Heart right ventricle (tissue), 16 donors: ENCODE measurements at regions not wholly inside any gene's neighbourhood (a gene's known extent, or its start where the extent isn't known, plus 50 kb on each side); places are given as distances from the start of the nearest gene placed in this dataset.

Experiments
- ATAC-seq, 8 donors: fragments of 200-7000 bp; cut with Tn5 transposase; one replicate each; pipeline ENCODE4 v1.9.1; 2020; ENCODE audit warnings: mild to moderate bottlenecking in 8 of 8, moderate library complexity in 8 of 8, moderate number of reproducible peaks in 1 of 8
- DNase-seq, 2 donors: peaks; one replicate each; pipeline ENCODE4 v3.0.0-alpha.2; 2020
- H3K27ac ChIP-seq, 10 donors: fragments of 200-600 bp; sonication (generic) in 2 of 10; one replicate each; pipeline versions ENCODE4 v1.5.0 to v1.8.0; 2020 to 2022; ENCODE audit warnings: mild to moderate bottlenecking in 3 of 10
- H3K27me3 ChIP-seq, 7 donors: fragments of 200-600 bp; one replicate each; pipeline ENCODE4 v1.8.0; 2021 to 2022; ENCODE audit warnings: mild to moderate bottlenecking in 2 of 7
- H3K36me3 ChIP-seq, 9 donors: fragments of 200-600 bp; sonication (generic) in 1 of 9; one replicate each; pipeline versions ENCODE4 v1.5.0 to v1.8.0; 2020 to 2022; ENCODE audit warnings: mild to moderate bottlenecking in 2 of 9
- H3K4me1 ChIP-seq, 9 donors: fragments of 200-600 bp; sonication (generic) in 1 of 9; one replicate each; pipeline versions ENCODE4 v1.5.0 to v1.8.0; 2020 to 2022; ENCODE audit warnings: mild to moderate bottlenecking in 4 of 9
- H3K4me3 ChIP-seq, 10 donors: fragments of 200-600 bp; sonication (generic) in 2 of 10; one replicate each; pipeline versions ENCODE4 v1.5.0 to v1.8.0; 2020 to 2022; ENCODE audit warnings: mild to moderate bottlenecking in 7 of 10, moderate library complexity in 2 of 10
- H3K9me3 ChIP-seq, 11 donors: fragments of 200-600 bp in 10 of 11; sonication (generic) in 2 of 11; one replicate each; pipeline versions ENCODE4 v1.5.0 to v1.8.0; 2013 to 2022; ENCODE audit warnings: mild to moderate bottlenecking in 2 of 11, control low read depth in 1 of 11, moderate library complexity in 1 of 11
- WGBS, 2 donors: extraction: QIAGEN DNeasy Blood & Tissue Kit; methylation state at CpG; one replicate each; pipeline ENCODE4 v1.1.7; 2013; ENCODE audit warnings: inconsistent platforms in 1 of 2; 5-methylcytosine and 5-hydroxymethylcytosine counted together
- intact Hi-C, 10 donors: fragments of 100-400 bp; cut with DNase I; formaldehyde crosslinking; loops; one replicate each; pipeline versions ENCODE4 v1.11.1 to v1.14.2; 2022
- microRNA-seq, 2 donors: library from miRNA; unstranded; fragments of <30 nt; microRNA quantifications; one replicate each; pipeline ENCODE4 v1.2.0, GENCODE V29; 2021
- TF ChIP-seq, protein P1 (sequence below), 9 donors: fragments of 200-600 bp; sonication (generic) in 2 of 9; IDR thresholded peaks; one replicate each; pipeline versions ENCODE4 v1.5.0 to v1.8.0; 2021 to 2022; ENCODE audit warnings: antibody characterized with exemption in 9 of 9, mild to moderate bottlenecking in 5 of 9, moderate library complexity in 1 of 9
- donor health status: Arrhythmogenic right ventricular cardiomyopathy.
- donor health status: ischemic (EF 13 %, LVEDD 7.1; RV severe dilation, severe dysfunction).
- donor health status: healthy with polysubstance abuse.
- donor health status: DM: no; HTN: yes; CAD: no.
- donor health status: DM: no; HTN: no; CAD: no.
- donor health status: ischemic (EF 25% LVEDD 6.9; RV normal size, moderate dysfunction).
- donor health status: ischemic (EF 25% LVEDD 5.7; RV mildly dilated, moderate dysfunction).
- donor health status: healthy.
- donor health status: DM: yes; HTN: yes; CAD: no.
- donor health status: Ischemic cardiomyopathy.
- donor health status: ischemic (EF 35%, LVEDD 5.7; RV mildly dilated, moderate dysfunction).
- donor health status: nonischemic (EF 11% LVEDD 7.7; RV severe dilation, severe dysfunction).
- donor health status: DM: yes; HTN: yes; CAD: no.
- donor health status: PGD.
- donor health status: ischemic (EF 29% LVEDD 5.4; RV normal size, mild dysfunction).
- donor health status: nonischemic (EF 23%, LVEDD 6.1; RV moderate dilation, normal function).

DNA sequence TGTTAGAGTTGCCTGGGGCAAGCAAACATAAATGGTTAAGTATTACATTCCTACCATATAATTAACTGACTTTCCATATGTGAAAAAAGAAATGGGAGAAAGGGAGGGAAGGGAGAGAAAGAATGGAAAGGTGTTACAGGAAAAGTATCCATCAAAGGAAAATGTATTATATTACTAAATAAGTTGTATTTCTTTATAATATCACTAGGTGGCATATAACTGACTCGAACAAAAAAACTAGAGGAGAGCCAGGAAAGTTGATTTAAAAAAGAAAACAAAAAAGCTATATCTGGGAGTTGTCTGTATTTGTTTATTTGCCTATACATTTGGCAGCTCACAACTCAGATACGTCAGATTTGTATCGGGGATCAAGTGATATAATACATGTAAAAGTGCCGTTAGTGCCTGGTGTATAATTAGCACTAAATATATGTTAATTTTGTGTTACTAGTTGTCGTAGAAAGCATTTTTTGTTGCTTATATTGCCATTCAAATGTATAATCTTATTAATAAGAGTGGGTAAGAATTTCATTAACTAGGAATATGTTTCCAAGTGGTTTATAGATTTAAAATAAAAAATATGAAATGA, 59.6 kb upstream of the ADAMTS19 start:
- Histone ChIP-seq H3K4me1 (no peaks in the 10 kb centered on the region), H3K36me3 (no peaks in the 10 kb centered on the region), H3K4me3 (no peak overlapping the region), H3K27ac (no peak overlapping the region), H3K27me3 (peaks cover 0 to 4% (median 0%) of the 10 kb centered on the region in 7 donors), H3K9me3 (peaks cover 0 to 2% (median 0%) of the 10 kb centered on the region in 11 donors)
- TF ChIP-seq, protein P1, sequence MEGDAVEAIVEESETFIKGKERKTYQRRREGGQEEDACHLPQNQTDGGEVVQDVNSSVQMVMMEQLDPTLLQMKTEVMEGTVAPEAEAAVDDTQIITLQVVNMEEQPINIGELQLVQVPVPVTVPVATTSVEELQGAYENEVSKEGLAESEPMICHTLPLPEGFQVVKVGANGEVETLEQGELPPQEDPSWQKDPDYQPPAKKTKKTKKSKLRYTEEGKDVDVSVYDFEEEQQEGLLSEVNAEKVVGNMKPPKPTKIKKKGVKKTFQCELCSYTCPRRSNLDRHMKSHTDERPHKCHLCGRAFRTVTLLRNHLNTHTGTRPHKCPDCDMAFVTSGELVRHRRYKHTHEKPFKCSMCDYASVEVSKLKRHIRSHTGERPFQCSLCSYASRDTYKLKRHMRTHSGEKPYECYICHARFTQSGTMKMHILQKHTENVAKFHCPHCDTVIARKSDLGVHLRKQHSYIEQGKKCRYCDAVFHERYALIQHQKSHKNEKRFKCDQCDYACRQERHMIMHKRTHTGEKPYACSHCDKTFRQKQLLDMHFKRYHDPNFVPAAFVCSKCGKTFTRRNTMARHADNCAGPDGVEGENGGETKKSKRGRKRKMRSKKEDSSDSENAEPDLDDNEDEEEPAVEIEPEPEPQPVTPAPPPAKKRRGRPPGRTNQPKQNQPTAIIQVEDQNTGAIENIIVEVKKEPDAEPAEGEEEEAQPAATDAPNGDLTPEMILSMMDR (IDR thresholded peaks at IDR 0.05), result peak in 6 of 9 donors; percentile 10 to 40 (median 18)
- 50 to 56% methylated on average over 5 of the region's 5 CpGs for WGBS, 2 donors
- ATAC-seq (no peak), DNase-seq (no peak)
- intact Hi-C loops, result no loop called here

DNA sequence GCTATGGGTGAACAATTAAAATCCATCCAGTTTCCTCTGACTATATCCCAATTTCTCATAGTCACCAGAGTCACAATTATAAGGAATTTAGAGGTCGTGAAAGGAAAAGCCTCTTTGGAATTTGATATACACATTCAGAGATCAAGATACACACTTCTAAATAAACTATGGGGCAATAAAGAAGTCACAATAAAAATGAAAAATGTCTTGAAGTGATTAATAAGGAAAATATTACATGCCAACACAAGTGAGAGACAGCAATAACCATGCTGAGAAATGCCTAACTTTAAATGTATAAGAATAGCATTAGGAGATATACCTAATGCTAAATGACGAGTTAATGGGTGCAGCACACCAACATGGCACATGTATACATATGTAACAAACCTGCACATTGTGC, 54.9 kb upstream of the ADAMTS19 start:
- Histone ChIP-seq H3K9me3 (no peaks in the 10 kb centered on the region), H3K27ac (no peak overlapping the region), H3K27me3 (peaks cover 0 to 4% (median 0%) of the 10 kb centered on the region in 7 donors), H3K36me3 (no peaks in the 10 kb centered on the region), H3K4me1 (no peaks in the 10 kb centered on the region), H3K4me3 (no peak overlapping the region)
- DNase-seq (no peak), ATAC-seq (no peak)
- intact Hi-C loops, result no loop called here
- WGBS, 2 donors, result 69 to 74% methylated on average over 2 of the region's 2 CpGs
- TF ChIP-seq, protein P1 (IDR thresholded peaks at IDR 0.05), result no peak

DNA sequence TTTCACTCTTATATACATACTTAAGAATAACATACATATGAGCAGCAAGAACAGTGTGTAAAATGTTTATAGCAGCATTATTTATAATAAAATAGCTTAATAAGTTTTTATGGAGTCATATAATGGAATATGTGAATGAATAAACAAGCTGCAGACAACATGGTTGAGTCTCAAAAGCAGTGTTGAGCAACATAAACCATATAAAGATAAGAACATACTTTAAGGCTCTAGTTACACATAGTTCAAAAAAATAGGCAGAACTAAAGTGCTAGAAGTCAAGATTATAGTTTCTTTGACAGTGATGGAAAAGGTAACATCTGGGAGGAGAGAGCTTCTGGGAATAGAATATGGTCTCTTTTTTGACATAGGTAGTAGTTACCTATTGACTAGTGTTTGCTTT, 53.7 kb upstream of the ADAMTS19 start:
- H3K9me3 ChIP-seq, result no peaks in the 10 kb centered on the region
- no peak overlapping the region for H3K4me3 ChIP-seq
- TF ChIP-seq, protein P1 (IDR thresholded peaks at IDR 0.05), result no peak
- DNase-seq (no peak), ATAC-seq (no peak)
- H3K36me3 ChIP-seq, result no peaks in the 10 kb centered on the region
- no peaks in the 10 kb centered on the region for H3K27me3 ChIP-seq
- intact Hi-C loops, result no loop called here
- no peaks in the 10 kb centered on the region for H3K4me1 ChIP-seq
- H3K27ac ChIP-seq, result no peak overlapping the region

Small RNA genes in the stretch of these regions (microRNA-seq; reads per million reads assigned to microRNA genes)
- gene MIR4460, result 0 reads per million in 2 donors
